HCT116 (cell line): ENCODE measurements at regions not wholly inside any gene's neighbourhood (a gene's known extent, or its start where the extent isn't known, plus 50 kb on each side); places are given as distances from the start of the nearest gene placed in this dataset.

Experiments
- ATAC-seq: fragments of 200-7000 bp; cut with Tn5 transposase; 2 replicates; pipeline ENCODE4 v1.9.1; 2020; ENCODE audit warnings: mild to moderate bottlenecking, moderate library complexity
- BruUV-seq: library from RNA; stranded (reverse); fragments of 400-500 nt; replicated peaks from 2 replicates; lab custom pipeline; 2021; lab: Mats Ljungman, UMichigan
- CTCF ChIA-PET: fragments of 300-600 bp; sonication (Branson Sonifier 250); formaldehyde crosslinking; loops from one replicate; lab custom pipeline; 2021; ENCODE audit warnings: antibody characterized with exemption; lab: Charles Lee
- POLR2A ChIA-PET: fragments of 300-600, 350-600 bp; sonication (Branson Sonifier 250); formaldehyde crosslinking; loops from one replicate; lab custom pipeline; 2021; ENCODE audit warnings: antibody characterized with exemption; lab: Charles Lee
- RAD21 ChIA-PET, 2 experiments: fragments of 300-600 bp; sonication (Branson Sonifier 250); formaldehyde crosslinking; loops; one replicate each; lab custom pipeline; 2023; ENCODE audit warnings: low total read pairs in 2 of 2; ENCODE audit not compliant: uncharacterized antibody in 2 of 2, unreplicated experiment in 2 of 2, low non-redundant PET in 1 of 2; lab: Charles Lee
- DNase-seq: peaks from one replicate; pipeline ENCODE4 v3.0.0-alpha.2; 2010; ENCODE audit warnings: low read depth, low spot score
- H2AFZ ChIP-seq: fragments of 200-600 bp; shearing (Covaris generic), sonication (generic); 2 replicates; pipeline ENCODE4 v1.6.1; 2017; ENCODE audit warnings: low read depth, mixed run types, mixed read lengths, antibody characterized with exemption, low read length; ENCODE audit not compliant: poor library complexity, severe bottlenecking
- H3K27ac ChIP-seq: 2 replicates; pipeline ENCODE4 v1.5.1; 2012; ENCODE audit warnings: low read depth, low read length
- H3K27me3 ChIP-seq: fragments of 200-600 bp; sonication (generic); 2 replicates; pipeline ENCODE4 v1.6.1; 2016; ENCODE audit warnings: mixed run types, low read length, mixed read lengths; ENCODE audit not compliant: insufficient read depth
- H3K36me3 ChIP-seq, 2 experiments: fragments of 200-500 bp in 1 of 2; fragments of 200-600 bp in 1 of 2; sonication (Bioruptor generic) in 1 of 2; sonication (generic) in 1 of 2; 2 replicates each; pipeline versions ENCODE4 v1.5.1 to v1.6.1; 2014 to 2016; ENCODE audit warnings: low read length in 2 of 2, inconsistent platforms in 1 of 2, mixed read lengths in 1 of 2, mixed run types in 1 of 2; ENCODE audit not compliant: insufficient read depth in 2 of 2, control insufficient read depth in 1 of 2
- H3K4me1 ChIP-seq, 2 experiments: fragments of 200-600 bp in 1 of 2; sonication (generic) in 1 of 2; 2 replicates each; pipeline versions ENCODE4 v1.5.1 to v1.6.1; 2012 to 2017; ENCODE audit warnings: low read length in 2 of 2, inconsistent platforms in 1 of 2, mild to moderate bottlenecking in 1 of 2, mixed read lengths in 1 of 2, mixed run types in 1 of 2, moderate library complexity in 1 of 2; ENCODE audit not compliant: insufficient read depth in 2 of 2, control insufficient read depth in 1 of 2
- H3K4me2 ChIP-seq: fragments of 200-600 bp; sonication (generic); 2 replicates; pipeline ENCODE4 v1.6.1; 2017; ENCODE audit warnings: mixed run types, low read length, mixed read lengths
- H3K4me3 ChIP-seq, 2 experiments: fragments of 200-600 bp in 1 of 2; sonication (generic) in 1 of 2; replicated peaks in 1 of 2; 2 replicates each; pipeline ENCODE4 v1.5.1; 2011 to 2016; ENCODE audit warnings: low read length in 2 of 2, control low read depth in 1 of 2, low read depth in 1 of 2, mild to moderate bottlenecking in 1 of 2, mixed read lengths in 1 of 2, mixed run types in 1 of 2
- H3K79me2 ChIP-seq: fragments of 200-600 bp; sonication (generic); 2 replicates; pipeline ENCODE4 v1.6.1; 2017; ENCODE audit warnings: mild to moderate bottlenecking, mixed run types, low read length, moderate library complexity, mixed read lengths; ENCODE audit not compliant: insufficient read depth
- H3K9ac ChIP-seq: fragments of 200-600 bp; sonication (generic); 2 replicates; pipeline ENCODE4 v1.6.1; 2016; ENCODE audit warnings: low read length, mixed read lengths
- H3K9me2 ChIP-seq: fragments of 200-600 bp; sonication (generic), shearing (Covaris generic); 2 replicates; pipeline ENCODE4 v1.6.1; 2017; ENCODE audit warnings: mixed run types, mild to moderate bottlenecking, moderate library complexity; ENCODE audit not compliant: insufficient read depth
- H3K9me3 ChIP-seq, 2 experiments: fragments of 200-500 bp in 1 of 2; fragments of 200-600 bp in 1 of 2; sonication (Bioruptor generic) in 1 of 2; sonication (generic) in 1 of 2; 2 replicates each; pipeline ENCODE4 v1.6.1; 2014 to 2017; ENCODE audit warnings: low read length in 2 of 2, mixed read lengths in 2 of 2, inconsistent platforms in 1 of 2, low read depth in 1 of 2, mild to moderate bottlenecking in 1 of 2, mixed run types in 1 of 2, moderate library complexity in 1 of 2; ENCODE audit not compliant: control insufficient read depth in 1 of 2, insufficient read depth in 1 of 2
- H4K20me1 ChIP-seq: fragments of 200-600 bp; sonication (generic), shearing (Covaris generic); 2 replicates; pipeline ENCODE4 v1.6.1; 2017; ENCODE audit warnings: mixed run types, mild to moderate bottlenecking, moderate library complexity; ENCODE audit not compliant: insufficient read depth
- ATF3 ChIP-seq: IDR thresholded peaks from 2 replicates; pipeline ENCODE4 v1.6.1; 2012
- CEBPB ChIP-seq: IDR thresholded peaks from 2 replicates; pipeline ENCODE4 v1.6.1; 2012; ENCODE audit warnings: low read depth
- CTCF ChIP-seq, 3 experiments: fragments of 200-600 bp in 1 of 3; sonication (generic) in 1 of 3; IDR thresholded peaks in 2 of 3; conservative IDR thresholded peaks in 1 of 3; 2 replicates each; pipeline ENCODE4 v1.5.1; 2012 to 2017; ENCODE audit warnings: low read depth in 2 of 3, low read length in 2 of 3, antibody characterized with exemption in 1 of 3, borderline replicate concordance in 1 of 3, control low read depth in 1 of 3, mild to moderate bottlenecking in 1 of 3, mixed read lengths in 1 of 3, mixed run types in 1 of 3, moderate library complexity in 1 of 3; ENCODE audit not compliant: insufficient read depth in 1 of 3
- EGR1 ChIP-seq: IDR thresholded peaks from 2 replicates; pipeline ENCODE4 v1.6.1; 2012; ENCODE audit warnings: low read depth
- ELF1 ChIP-seq: IDR thresholded peaks from 2 replicates; pipeline ENCODE4 v1.6.1; 2012; ENCODE audit warnings: low read depth, borderline replicate concordance
- EZH2phosphoT487 ChIP-seq: fragments of 200-600 bp; IDR thresholded peaks from 2 replicates; pipeline ENCODE4 v1.6.1; 2018; ENCODE audit warnings: antibody characterized with exemption, borderline replicate concordance
- FOSL1 ChIP-seq: IDR thresholded peaks from 2 replicates; pipeline ENCODE4 v1.6.1; 2012; ENCODE audit warnings: low read depth
- JUND ChIP-seq: IDR thresholded peaks from 2 replicates; pipeline ENCODE4 v1.6.1; 2012
- POLR2A ChIP-seq: IDR thresholded peaks from 2 replicates; pipeline ENCODE4 v1.7.0; 2011; ENCODE audit warnings: borderline replicate concordance; ENCODE audit not compliant: insufficient read depth, insufficient read length; ENCODE audit errors: extremely low read depth
- POLR2AphosphoS5 ChIP-seq: IDR thresholded peaks from 2 replicates; pipeline ENCODE4 v1.6.1; 2011; ENCODE audit warnings: mild to moderate bottlenecking, low read depth, low read length, moderate library complexity
- REST ChIP-seq: IDR thresholded peaks from 2 replicates; pipeline ENCODE4 v1.6.1; 2012; ENCODE audit warnings: low read depth
- SIN3A ChIP-seq: IDR thresholded peaks from 2 replicates; pipeline ENCODE4 v1.6.1; 2012; ENCODE audit warnings: low read depth
- SP1 ChIP-seq: IDR thresholded peaks from 2 replicates; pipeline ENCODE4 v1.6.1; 2012; ENCODE audit warnings: low read depth
- TCF7L2 ChIP-seq: IDR thresholded peaks from 2 replicates; pipeline ENCODE4 v1.7.0; 2011; ENCODE audit warnings: borderline replicate concordance, inconsistent platforms; ENCODE audit not compliant: insufficient read depth, insufficient read length; ENCODE audit errors: extremely low read depth
- ZBTB33 ChIP-seq: IDR thresholded peaks from 2 replicates; pipeline ENCODE4 v1.6.1; 2011; ENCODE audit warnings: mild to moderate bottlenecking, low read length, moderate library complexity; ENCODE audit not compliant: insufficient replicate concordance; ENCODE audit errors: extremely low read depth
- ZFX ChIP-seq: fragments of 450-650 bp; IDR thresholded peaks from 2 replicates; pipeline ENCODE4 v1.6.1; 2017
- ZNF274 ChIP-seq: fragments of 200-500 bp; sonication (Bioruptor generic); IDR thresholded peaks from 2 replicates; pipeline ENCODE4 v1.6.1; 2014; ENCODE audit warnings: mild to moderate bottlenecking, low read depth, low read length, inconsistent platforms
- intact Hi-C: fragments of 100-400 bp; cut with micrococcal nuclease; formaldehyde crosslinking; loops from 2 replicates; pipeline ENCODE4 v1.10.0; 2022

- ATAC-seq (no peak), DNase-seq (no peak)
- Histone ChIP-seq H3K9me3 (peaks cover 0 to 10% of the 10 kb centered on the region in 2 experiments; a peak in 2 of 4 replicates), H2AFZ (no peak overlapping the region), H3K4me1 (no peaks in the 10 kb centered on the region), H3K4me2 (no peak overlapping the region), H3K9ac (no peak overlapping the region), H4K20me1 (no peaks in the 10 kb centered on the region), H3K36me3 (no peaks in the 10 kb centered on the region), H3K79me2 (no peaks in the 10 kb centered on the region), H3K4me3 (no peak overlapping the region), H3K9me2 (no peaks in the 10 kb centered on the region), H3K27me3 (no peaks in the 10 kb centered on the region), H3K27ac (no peak overlapping the region)
- CTCF ChIA-PET = no interaction called here
- POLR2A ChIA-PET = no interaction called here
- intact Hi-C loops = no loop called here
- no TSS peak for BruUV-seq
- RAD21 ChIA-PET = no interaction called here
- TF ChIP-seq EGR1 (no peak), ELF1 (no peak), POLR2A (no peak), FOSL1 (no peak), SP1 (no peak), ZNF274 (no peak), POLR2AphosphoS5 (no peak), SIN3A (no peak), ZFX (no peak), CTCF (IDR thresholded peaks at IDR 0.05 in 2 of 3, conservative IDR thresholded peaks at IDR 0.05 in 1 of 3; ENCODE audit: borderline replicate concordance in 1 of 3, insufficient read depth in 1 of 3, low read depth in 2 of 3, low read length in 2 of 3) (no peak), JUND (no peak), REST (no peak), ZBTB33 (no peak), CEBPB (no peak), ATF3 (no peak), TCF7L2 (no peak), EZH2phosphoT487 (no peak)
Observed at GRCh38 chr13:33479105-33479504, 193.6 kb upstream of the STARD13 start.
